ENCODE measurements at regions not wholly inside any gene's neighbourhood (a gene's known extent, or its start where the extent isn't known, plus 50 kb on each side); places are given as distances from the start of the nearest gene placed in this dataset.
A peak's percentile ranks its signal among the peaks of the same experiment; 100 is the strongest.

DNA sequence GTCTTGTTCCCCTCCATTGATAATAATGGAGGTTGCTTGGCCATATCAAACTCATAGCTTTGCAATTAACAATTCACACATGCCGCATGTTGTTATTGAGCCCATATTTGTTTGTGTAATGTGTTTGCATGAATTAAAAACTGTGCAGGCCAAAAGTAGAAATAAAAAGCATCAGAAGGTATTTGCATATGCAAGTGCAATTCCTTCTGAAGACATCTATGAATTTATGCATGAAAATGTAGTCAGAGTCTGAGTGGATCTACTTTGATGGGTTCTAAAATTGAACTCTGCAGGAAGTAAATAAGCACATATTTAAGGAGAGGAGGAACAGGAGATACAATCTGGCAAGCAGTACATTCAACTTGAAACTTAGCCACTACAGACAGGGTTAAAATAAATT lies 1004.6 kb upstream of the WWC1 start:
- ChIA-PET CTCF (ENCODE audit: low intra/inter-chr PET ratio, low total read pairs) (no interaction called here), POLR2A (no interaction called here)
- no peaks in the 10 kb centered on the region for H3K36me3 ChIP-seq (replicated peaks in 1 of 2; ENCODE audit: control insufficient read depth in 1 of 2, insufficient read depth in 2 of 2, low read length in 2 of 2)
- DNase-seq (ENCODE audit: low spot score) (no peak), FAIRE-seq (no peak), ATAC-seq (no peak)
- in situ Hi-C loops (cut with HindIII; ENCODE audit: extremely low pct_ligation_motif_present, low pct_unique_long_range_greater_than_20kb) (no loop called here), intact Hi-C loops (cut with micrococcal nuclease; ENCODE audit: unreplicated experiment) (no loop called here)
- BruUV-seq (replicated peaks), result no TSS peak
- H3K27me3 ChIP-seq (ENCODE audit: control insufficient read depth in 1 of 2, insufficient read depth in 2 of 2, low read length in 2 of 2), result no peaks in the 10 kb centered on the region
- no peaks in the 10 kb centered on the region for H3K79me2 ChIP-seq (ENCODE audit: insufficient read depth, low read length)
- H3K4me1 ChIP-seq (ENCODE audit: insufficient read depth, low read length), result no peaks in the 10 kb centered on the region
- H4K20me1 ChIP-seq (ENCODE audit: insufficient read depth, low read length), result no peaks in the 10 kb centered on the region
- H3K9me3 ChIP-seq (ENCODE audit: low read length), result no peaks in the 10 kb centered on the region
- WGBS (ENCODE audit: low lambda C conversion rate), result 97% methylated on average over 1 of the region's 1 CpG
- no peak overlapping the region for H3K9ac ChIP-seq (ENCODE audit: insufficient read depth, low read depth, low read length)
- H3K4me3 ChIP-seq (replicated peaks in 1 of 3; ENCODE audit: insufficient read depth in 1 of 3, low read depth in 2 of 3, low read length in 3 of 3), result no peak overlapping the region
- no peak overlapping the region for H3K4me2 ChIP-seq (ENCODE audit: low read depth, low read length)
- H3K27ac ChIP-seq (ENCODE audit: extremely low read length, insufficient read depth, low read length), result no peak overlapping the region
- no peak for TF ChIP-seq KDM5A (IDR thresholded peaks at IDR 0.05; ENCODE audit: borderline replicate concordance, low read length)
- no peak for TF ChIP-seq ZFP36L2 (CRISPR knock-in tag; IDR thresholded peaks at IDR 0.05)
- no peak for TF ChIP-seq ZNF350 (CRISPR knock-in tag; IDR thresholded peaks at IDR 0.05; ENCODE audit: borderline replicate concordance, low read depth)
- TF ChIP-seq RNF2 (conservative IDR thresholded peaks at IDR 0.05; ENCODE audit: low read depth), result no peak
- no peak for TF ChIP-seq MIER3 (CRISPR knock-in tag; IDR thresholded peaks at IDR 0.05; ENCODE audit: borderline replicate concordance)
- no peak for TF ChIP-seq JUNB (CRISPR knock-in tag; IDR thresholded peaks at IDR 0.05; ENCODE audit: borderline replicate concordance)
- TF ChIP-seq ZNF232 (CRISPR knock-in tag; IDR thresholded peaks at IDR 0.05; ENCODE audit: borderline replicate concordance), result no peak
- no peak for TF ChIP-seq ZNF652 (CRISPR knock-in tag; IDR thresholded peaks at IDR 0.05; ENCODE audit: borderline replicate concordance, low read depth)
- H2AFZ ChIP-seq (ENCODE audit: low read length), result no peak overlapping the region

DNA sequence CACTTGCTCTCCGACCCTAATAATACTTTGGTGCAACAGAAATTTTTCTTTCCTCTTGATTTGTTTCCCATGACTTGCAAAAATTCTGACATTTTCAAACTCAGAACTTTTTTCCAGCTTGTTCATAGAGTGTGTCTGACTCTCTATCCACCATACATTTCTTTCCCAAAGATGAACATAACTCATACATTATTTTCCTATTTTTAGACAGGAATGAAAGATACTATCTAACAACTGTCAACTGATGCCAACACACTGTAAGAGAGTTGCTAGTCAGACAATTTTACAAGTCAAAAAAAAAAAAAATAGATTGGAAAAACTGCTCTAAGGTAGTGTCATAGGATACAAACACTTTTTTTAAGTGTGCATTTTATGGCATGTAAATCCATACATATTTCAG lies 1001.0 kb upstream of the WWC1 start:
- 94% methylated on average over 1 of the region's 1 CpG for WGBS (ENCODE audit: low lambda C conversion rate)
- no peak overlapping the region for H3K9ac ChIP-seq (ENCODE audit: insufficient read depth, low read depth, low read length)
- in situ Hi-C loops (cut with HindIII; ENCODE audit: extremely low pct_ligation_motif_present, low pct_unique_long_range_greater_than_20kb), result no loop called here
- no peaks in the 10 kb centered on the region for H4K20me1 ChIP-seq (ENCODE audit: insufficient read depth, low read length)
- H3K4me2 ChIP-seq (ENCODE audit: low read depth, low read length), result no peak overlapping the region
- intact Hi-C loops (cut with micrococcal nuclease; ENCODE audit: unreplicated experiment), result no loop called here
- DNase-seq (ENCODE audit: low spot score) (no peak), ATAC-seq (no peak), FAIRE-seq (no peak)
- H3K4me3 ChIP-seq (replicated peaks in 1 of 3; ENCODE audit: insufficient read depth in 1 of 3, low read depth in 2 of 3, low read length in 3 of 3), result no peak overlapping the region
- ChIA-PET POLR2A (no interaction called here), CTCF (ENCODE audit: low intra/inter-chr PET ratio, low total read pairs) (no interaction called here)
- H2AFZ ChIP-seq (ENCODE audit: low read length), result no peak overlapping the region
- no peaks in the 10 kb centered on the region; the same call in 1 of the 2 replicates for H3K9me3 ChIP-seq (ENCODE audit: low read length)
- no TSS peak for BruUV-seq (replicated peaks)
- no peaks in the 10 kb centered on the region for H3K79me2 ChIP-seq (ENCODE audit: insufficient read depth, low read length)
- H3K27me3 ChIP-seq (ENCODE audit: control insufficient read depth in 1 of 2, insufficient read depth in 2 of 2, low read length in 2 of 2), result no peaks in the 10 kb centered on the region
- no peaks in the 10 kb centered on the region for H3K36me3 ChIP-seq (replicated peaks in 1 of 2; ENCODE audit: control insufficient read depth in 1 of 2, insufficient read depth in 2 of 2, low read length in 2 of 2)
- no peak overlapping the region for H3K27ac ChIP-seq (ENCODE audit: extremely low read length, insufficient read depth, low read length)
- TF ChIP-seq MAF1 (CRISPR knock-in tag; IDR thresholded peaks at IDR 0.05; ENCODE audit: borderline replicate concordance), result no peak
- TF ChIP-seq NFE2L2 (IDR thresholded peaks at IDR 0.05; ENCODE audit: low read length), result peak; percentile 47; the same call in 1 of the 2 replicates
- H3K4me1 ChIP-seq (ENCODE audit: insufficient read depth, low read length), result no peaks in the 10 kb centered on the region
